ENCODE measurements at regions not wholly inside any gene's neighbourhood (a gene's known extent, or its start where the extent isn't known, plus 50 kb on each side); places are given as distances from the start of the nearest gene placed in this dataset.

DNA sequence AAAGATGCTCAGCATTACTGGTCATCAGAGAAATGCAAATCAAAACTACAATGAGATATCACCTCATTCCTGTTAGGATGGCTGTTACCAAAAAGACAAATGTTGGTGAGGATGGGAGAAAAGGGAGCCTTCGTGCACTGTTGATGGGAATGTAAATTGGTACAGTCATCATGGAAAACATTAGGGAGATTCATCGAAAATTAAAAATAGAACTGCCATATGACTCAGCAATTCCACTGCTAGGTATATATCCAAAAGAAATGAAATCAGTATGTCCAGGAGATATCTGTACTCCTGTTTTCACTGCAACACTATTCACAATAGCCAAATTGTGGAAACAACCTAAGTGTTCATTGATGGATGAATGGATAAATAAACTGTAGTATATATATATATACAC lies 228.1 kb downstream of the ACTR3B start:
- no peak overlapping the region for H3K4ac ChIP-seq (ENCODE audit: low read length)
- no peak overlapping the region for H4K8ac ChIP-seq (ENCODE audit: low read depth, low read length)
- no peak overlapping the region for H4K91ac ChIP-seq (ENCODE audit: low read depth, low read length, poor library complexity)
- no peak overlapping the region for H3K18ac ChIP-seq (ENCODE audit: low read length)
- H3K4me3 ChIP-seq (ENCODE audit: low read length in 2 of 2), result no peak overlapping the region
- H3K36me3 ChIP-seq (replicated peaks in 1 of 2; ENCODE audit: control insufficient read depth in 2 of 2, insufficient read depth in 2 of 2, low read length in 2 of 2), result no peaks in the 10 kb centered on the region
- no peak overlapping the region for H3K14ac ChIP-seq (ENCODE audit: low read length)
- H3K27me3 ChIP-seq (ENCODE audit: control insufficient read depth in 3 of 3, insufficient read depth in 3 of 3, low read depth in 1 of 3, low read length in 3 of 3), result no peaks in the 10 kb centered on the region
- H2BK15ac ChIP-seq (ENCODE audit: low read length), result no peak overlapping the region
- H2BK5ac ChIP-seq (ENCODE audit: low read length), result no peak overlapping the region
- H3K79me1 ChIP-seq (ENCODE audit: low read depth, low read length), result no peaks in the 10 kb centered on the region
- no peak for DNase-seq (ENCODE audit: low spot score)
- H2AK5ac ChIP-seq (ENCODE audit: low read depth, low read length), result no peak overlapping the region
- H3K23ac ChIP-seq (ENCODE audit: low read depth, low read length, poor library complexity), result no peak overlapping the region
- H3K9me3 ChIP-seq (replicated peaks in 1 of 2; ENCODE audit: control insufficient read depth in 2 of 2, insufficient read depth in 1 of 2, low read depth in 1 of 2, low read length in 2 of 2), result peaks cover 0 to 10% of the 10 kb centered on the region in 2 donors
- H3K27ac ChIP-seq (replicated peaks; ENCODE audit: low read length), result no peak overlapping the region
- H3K4me2 ChIP-seq (ENCODE audit: insufficient read depth, low read length, poor library complexity, severe bottlenecking), result no peak overlapping the region
- no peak overlapping the region for H2AFZ ChIP-seq (ENCODE audit: low read length)
- H2BK120ac ChIP-seq (ENCODE audit: low read depth, low read length), result no peak overlapping the region
- H3K9ac ChIP-seq (ENCODE audit: low read depth, low read length, poor library complexity), result no peak overlapping the region
- WGBS, 2 donors (ENCODE audit: extremely low coverage in 2 of 2, insufficient read length in 2 of 2, insufficient replicate concordance in 1 of 2), result no CpG with 5 or more reads among the region's 2 CpGs
- no peak overlapping the region for H2BK12ac ChIP-seq (ENCODE audit: low read length)
- H3K4me1 ChIP-seq (ENCODE audit: control insufficient read depth in 2 of 2, insufficient read depth in 1 of 2, low read depth in 1 of 2, low read length in 2 of 2), result peaks cover 5 to 24% of the 10 kb centered on the region in 2 donors

DNA sequence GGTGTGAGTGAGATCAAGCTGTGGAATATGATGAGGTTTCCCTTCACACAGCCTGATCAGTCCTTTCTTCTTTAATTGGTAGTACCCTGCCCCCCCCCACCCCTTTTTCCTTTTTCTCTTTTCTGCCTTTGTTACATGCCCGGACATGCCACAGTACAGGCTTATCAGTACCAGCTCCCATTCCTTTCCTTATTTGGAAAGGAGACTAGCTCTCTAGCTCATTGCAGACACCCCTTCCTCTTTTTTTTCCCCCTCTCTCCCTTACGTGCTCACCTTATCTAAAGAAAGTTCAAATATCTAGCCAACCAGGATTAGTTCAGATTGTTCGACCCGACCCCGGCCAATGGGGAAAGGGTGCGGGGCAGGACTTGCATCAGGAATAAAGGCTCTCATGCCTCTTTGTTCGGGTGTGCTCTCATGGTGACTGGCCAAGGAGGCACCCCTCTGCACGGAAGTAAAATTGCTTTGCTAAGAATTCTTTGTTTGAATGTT lies 230.4 kb downstream of the ACTR3B start:
- Histone ChIP-seq H3K4me3 (ENCODE audit: low read length in 2 of 2) (no peak overlapping the region), H2BK15ac (ENCODE audit: low read length) (no peak overlapping the region), H4K8ac (ENCODE audit: low read depth, low read length) (no peak overlapping the region), H3K9me3 (replicated peaks in 1 of 2; ENCODE audit: control insufficient read depth in 2 of 2, insufficient read depth in 1 of 2, low read depth in 1 of 2, low read length in 2 of 2) (peaks cover 0 to 10% of the 10 kb centered on the region in 2 donors), H3K4me1 (ENCODE audit: control insufficient read depth in 2 of 2, insufficient read depth in 1 of 2, low read depth in 1 of 2, low read length in 2 of 2) (peaks cover 3 to 20% of the 10 kb centered on the region in 2 donors), H2BK5ac (ENCODE audit: low read length) (no peak overlapping the region), H3K9ac (ENCODE audit: low read depth, low read length, poor library complexity) (no peak overlapping the region), H2AFZ (ENCODE audit: low read length) (peak overlapping the region; percentile 76), H3K4me2 (ENCODE audit: insufficient read depth, low read length, poor library complexity, severe bottlenecking) (no peak overlapping the region), H3K27ac (replicated peaks; ENCODE audit: low read length) (peak overlapping the region; percentile 86), H3K36me3 (replicated peaks in 1 of 2; ENCODE audit: control insufficient read depth in 2 of 2, insufficient read depth in 2 of 2, low read length in 2 of 2) (no peaks in the 10 kb centered on the region), H4K91ac (ENCODE audit: low read depth, low read length, poor library complexity) (no peak overlapping the region), H3K18ac (ENCODE audit: low read length) (no peak overlapping the region), H2BK120ac (ENCODE audit: low read depth, low read length) (no peak overlapping the region), H3K27me3 (ENCODE audit: control insufficient read depth in 3 of 3, insufficient read depth in 3 of 3, low read depth in 1 of 3, low read length in 3 of 3) (no peaks in the 10 kb centered on the region), H3K79me1 (ENCODE audit: low read depth, low read length) (no peaks in the 10 kb centered on the region), H2AK5ac (ENCODE audit: low read depth, low read length) (no peak overlapping the region), H3K4ac (ENCODE audit: low read length) (no peak overlapping the region), H3K14ac (ENCODE audit: low read length) (no peak overlapping the region), H3K23ac (ENCODE audit: low read depth, low read length, poor library complexity) (no peak overlapping the region), H2BK12ac (ENCODE audit: low read length) (no peak overlapping the region)
- no CpG with 5 or more reads among the region's 8 CpGs for WGBS, 2 donors (ENCODE audit: extremely low coverage in 2 of 2, insufficient read length in 2 of 2, insufficient replicate concordance in 1 of 2)
- peak; percentile 54 for DNase-seq (ENCODE audit: low spot score)

DNA sequence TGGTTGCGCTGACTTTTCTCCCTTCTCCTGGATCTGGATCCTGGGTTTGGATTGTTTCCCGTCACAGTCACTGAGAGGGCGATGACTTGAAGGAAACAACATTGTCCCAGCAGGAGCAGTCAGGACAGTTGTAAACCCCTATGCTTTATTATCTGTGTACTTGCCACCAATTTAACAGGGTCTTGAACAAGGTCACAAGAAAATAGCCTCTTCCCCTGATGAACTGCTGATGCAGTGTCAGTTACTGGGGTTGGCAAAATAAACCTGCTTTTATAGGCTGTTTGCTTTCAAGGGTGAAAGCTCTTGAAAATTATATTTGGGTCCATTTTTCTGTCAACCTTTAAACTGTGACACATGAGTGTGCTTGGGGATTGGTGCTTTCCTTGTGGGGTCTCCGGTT lies 238.9 kb downstream of the ACTR3B start:
- Histone ChIP-seq H3K4me3 (ENCODE audit: low read length in 2 of 2) (no peak overlapping the region), H2AK5ac (ENCODE audit: low read depth, low read length) (no peak overlapping the region), H2BK12ac (ENCODE audit: low read length) (no peak overlapping the region), H4K8ac (ENCODE audit: low read depth, low read length) (no peak overlapping the region), H3K27ac (replicated peaks; ENCODE audit: low read length) (no peak overlapping the region), H3K27me3 (ENCODE audit: control insufficient read depth in 3 of 3, insufficient read depth in 3 of 3, low read depth in 1 of 3, low read length in 3 of 3) (peaks cover 0 to 6% (median 0%) of the 10 kb centered on the region in 3 experiments), H2AFZ (ENCODE audit: low read length) (no peak overlapping the region), H3K9ac (ENCODE audit: low read depth, low read length, poor library complexity) (no peak overlapping the region), H3K4me1 (ENCODE audit: control insufficient read depth in 2 of 2, insufficient read depth in 1 of 2, low read depth in 1 of 2, low read length in 2 of 2) (no peaks in the 10 kb centered on the region), H3K18ac (ENCODE audit: low read length) (no peak overlapping the region), H2BK120ac (ENCODE audit: low read depth, low read length) (no peak overlapping the region), H2BK5ac (ENCODE audit: low read length) (no peak overlapping the region), H3K36me3 (replicated peaks in 1 of 2; ENCODE audit: control insufficient read depth in 2 of 2, insufficient read depth in 2 of 2, low read length in 2 of 2) (no peaks in the 10 kb centered on the region), H3K4me2 (ENCODE audit: insufficient read depth, low read length, poor library complexity, severe bottlenecking) (no peak overlapping the region), H3K9me3 (replicated peaks in 1 of 2; ENCODE audit: control insufficient read depth in 2 of 2, insufficient read depth in 1 of 2, low read depth in 1 of 2, low read length in 2 of 2) (peaks cover 9 to 17% of the 10 kb centered on the region in 2 donors), H3K4ac (ENCODE audit: low read length) (no peak overlapping the region), H4K91ac (ENCODE audit: low read depth, low read length, poor library complexity) (no peak overlapping the region), H3K14ac (ENCODE audit: low read length) (no peak overlapping the region), H2BK15ac (ENCODE audit: low read length) (no peak overlapping the region), H3K23ac (ENCODE audit: low read depth, low read length, poor library complexity) (no peak overlapping the region), H3K79me1 (ENCODE audit: low read depth, low read length) (no peaks in the 10 kb centered on the region)
- no CpG with 5 or more reads among the region's 4 CpGs for WGBS, 2 donors (ENCODE audit: extremely low coverage in 2 of 2, insufficient read length in 2 of 2, insufficient replicate concordance in 1 of 2)
- no peak for DNase-seq (ENCODE audit: low spot score)

DNA sequence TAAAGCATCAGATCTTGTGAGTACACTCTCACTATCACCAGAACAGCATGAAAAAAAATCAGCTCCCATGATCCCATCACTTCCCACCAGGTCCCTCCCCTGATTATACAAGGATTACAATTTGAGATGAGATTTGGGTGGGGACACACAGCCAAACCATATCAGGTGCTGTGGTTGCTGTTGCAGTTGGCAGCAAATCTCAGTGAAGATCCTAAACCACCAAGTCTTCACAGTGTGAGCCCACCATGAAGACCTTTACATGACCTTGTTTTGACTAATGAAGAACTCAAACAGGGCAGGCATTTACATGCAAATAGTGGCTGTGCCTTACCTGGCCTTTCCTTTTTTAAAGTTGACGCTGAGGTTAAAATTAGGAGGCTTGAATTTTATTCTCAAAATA lies 242.6 kb downstream of the ACTR3B start:
- H2BK120ac ChIP-seq (ENCODE audit: low read depth, low read length), result no peak overlapping the region

More for the DNA sequence above, 242.6 kb downstream of the ACTR3B start:
- no peak overlapping the region for H3K4me3 ChIP-seq (ENCODE audit: low read length in 2 of 2)
- peaks cover 0 to 3% (median 0%) of the 10 kb centered on the region in 3 experiments for H3K27me3 ChIP-seq (ENCODE audit: control insufficient read depth in 3 of 3, insufficient read depth in 3 of 3, low read depth in 1 of 3, low read length in 3 of 3)
- H3K27ac ChIP-seq (replicated peaks; ENCODE audit: low read length), result no peak overlapping the region
- peaks cover 9% of the 10 kb centered on the region in 2 donors for H3K9me3 ChIP-seq (replicated peaks in 1 of 2; ENCODE audit: control insufficient read depth in 2 of 2, insufficient read depth in 1 of 2, low read depth in 1 of 2, low read length in 2 of 2)
- H3K79me1 ChIP-seq (ENCODE audit: low read depth, low read length), result no peaks in the 10 kb centered on the region
- no peak overlapping the region for H2AK5ac ChIP-seq (ENCODE audit: low read depth, low read length)
- no peak overlapping the region for H3K9ac ChIP-seq (ENCODE audit: low read depth, low read length, poor library complexity)
- no peak for DNase-seq (ENCODE audit: low spot score)
- H3K23ac ChIP-seq (ENCODE audit: low read depth, low read length, poor library complexity), result no peak overlapping the region
- no peak overlapping the region for H3K18ac ChIP-seq (ENCODE audit: low read length)
- no peak overlapping the region for H2AFZ ChIP-seq (ENCODE audit: low read length)
- no peak overlapping the region for H2BK15ac ChIP-seq (ENCODE audit: low read length)
- no peaks in the 10 kb centered on the region for H3K36me3 ChIP-seq (replicated peaks in 1 of 2; ENCODE audit: control insufficient read depth in 2 of 2, insufficient read depth in 2 of 2, low read length in 2 of 2)
- WGBS, 2 donors (ENCODE audit: extremely low coverage in 2 of 2, insufficient read length in 2 of 2, insufficient replicate concordance in 1 of 2), result no CpG with 5 or more reads among the region's 1 CpG
- peaks cover 0 to 2% of the 10 kb centered on the region in 2 donors for H3K4me1 ChIP-seq (ENCODE audit: control insufficient read depth in 2 of 2, insufficient read depth in 1 of 2, low read depth in 1 of 2, low read length in 2 of 2)
- H2BK5ac ChIP-seq (ENCODE audit: low read length), result no peak overlapping the region
- no peak overlapping the region for H4K91ac ChIP-seq (ENCODE audit: low read depth, low read length, poor library complexity)
- no peak overlapping the region for H4K8ac ChIP-seq (ENCODE audit: low read depth, low read length)
- H3K4me2 ChIP-seq (ENCODE audit: insufficient read depth, low read length, poor library complexity, severe bottlenecking), result no peak overlapping the region
- no peak overlapping the region for H2BK12ac ChIP-seq (ENCODE audit: low read length)
- H3K4ac ChIP-seq (ENCODE audit: low read length), result no peak overlapping the region
- H3K14ac ChIP-seq (ENCODE audit: low read length), result no peak overlapping the region

Measured in neuronal stem cell (in vitro differentiated cells).